BJ (cell line): ENCODE measurements at regions not wholly inside any gene's neighbourhood (a gene's known extent, or its start where the extent isn't known, plus 50 kb on each side); places are given as distances from the start of the nearest gene placed in this dataset.

Source experiments
- CTCF ChIA-PET: fragments of 350-600 bp; formaldehyde crosslinking; extraction: SDS; loops from one replicate; lab custom pipeline; 2021; ENCODE audit warnings: antibody characterized with exemption, inconsistent platforms; lab: Yijun Ruan, JAX
- POLR2A ChIA-PET: fragments of 300-600 bp; sonication (Branson Sonifier 250); formaldehyde crosslinking; extraction: SDS; loops from one replicate; lab custom pipeline; 2021; ENCODE audit warnings: antibody characterized with exemption; lab: Charles Lee
- DNase-seq: peaks from one replicate; pipeline ENCODE4 v3.0.0-alpha.2; 2011; ENCODE audit warnings: low read depth
- H3K27me3 ChIP-seq: 2 replicates; pipeline ENCODE4 v1.6.0; 2011; ENCODE audit warnings: low read length; ENCODE audit not compliant: control insufficient read depth, insufficient read depth
- H3K36me3 ChIP-seq: 2 replicates; pipeline ENCODE4 v1.5.1; 2011; ENCODE audit warnings: low read length; ENCODE audit not compliant: control insufficient read depth, insufficient read depth
- H3K4me3 ChIP-seq: 2 replicates; pipeline ENCODE4 v1.5.1; 2011; ENCODE audit warnings: low read depth, mild to moderate bottlenecking, control low read depth, low read length
- TF ChIP-seq, protein P1 (sequence below): IDR thresholded peaks from 2 replicates; pipeline ENCODE4 v1.5.1; 2011; ENCODE audit warnings: low read depth, mild to moderate bottlenecking, control low read depth, inconsistent platforms, low read length, moderate library complexity; ENCODE audit not compliant: insufficient read depth

DNA sequence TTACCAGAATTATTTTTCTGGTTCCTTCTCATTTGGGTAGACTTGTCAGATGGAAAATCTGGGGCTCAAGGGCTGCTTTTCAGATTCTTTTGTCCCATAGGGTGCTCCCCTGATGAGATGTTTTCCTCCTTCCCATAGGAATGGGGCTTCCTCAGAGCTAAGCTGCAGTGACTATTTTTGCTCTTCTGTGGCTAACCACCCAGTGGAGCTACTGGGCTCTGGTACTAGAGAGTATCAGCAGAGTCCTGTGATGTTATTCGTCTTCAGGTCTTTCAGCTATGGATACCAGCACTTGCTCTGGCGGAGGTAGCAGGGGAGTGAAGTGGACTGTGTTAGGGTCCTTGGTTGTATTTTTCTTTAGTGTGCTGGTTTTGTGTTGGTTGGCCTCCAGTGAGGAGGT, 716.1 kb upstream of the LMO3 start:
- POLR2A ChIA-PET = no interaction called here
- H3K36me3 ChIP-seq = no peaks in the 10 kb centered on the region
- H3K27me3 ChIP-seq = no peaks in the 10 kb centered on the region
- H3K4me3 ChIP-seq = no peak overlapping the region
- CTCF ChIA-PET = no interaction called here
- no peak for DNase-seq
- TF ChIP-seq, protein P1, sequence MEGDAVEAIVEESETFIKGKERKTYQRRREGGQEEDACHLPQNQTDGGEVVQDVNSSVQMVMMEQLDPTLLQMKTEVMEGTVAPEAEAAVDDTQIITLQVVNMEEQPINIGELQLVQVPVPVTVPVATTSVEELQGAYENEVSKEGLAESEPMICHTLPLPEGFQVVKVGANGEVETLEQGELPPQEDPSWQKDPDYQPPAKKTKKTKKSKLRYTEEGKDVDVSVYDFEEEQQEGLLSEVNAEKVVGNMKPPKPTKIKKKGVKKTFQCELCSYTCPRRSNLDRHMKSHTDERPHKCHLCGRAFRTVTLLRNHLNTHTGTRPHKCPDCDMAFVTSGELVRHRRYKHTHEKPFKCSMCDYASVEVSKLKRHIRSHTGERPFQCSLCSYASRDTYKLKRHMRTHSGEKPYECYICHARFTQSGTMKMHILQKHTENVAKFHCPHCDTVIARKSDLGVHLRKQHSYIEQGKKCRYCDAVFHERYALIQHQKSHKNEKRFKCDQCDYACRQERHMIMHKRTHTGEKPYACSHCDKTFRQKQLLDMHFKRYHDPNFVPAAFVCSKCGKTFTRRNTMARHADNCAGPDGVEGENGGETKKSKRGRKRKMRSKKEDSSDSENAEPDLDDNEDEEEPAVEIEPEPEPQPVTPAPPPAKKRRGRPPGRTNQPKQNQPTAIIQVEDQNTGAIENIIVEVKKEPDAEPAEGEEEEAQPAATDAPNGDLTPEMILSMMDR = no peak

DNA sequence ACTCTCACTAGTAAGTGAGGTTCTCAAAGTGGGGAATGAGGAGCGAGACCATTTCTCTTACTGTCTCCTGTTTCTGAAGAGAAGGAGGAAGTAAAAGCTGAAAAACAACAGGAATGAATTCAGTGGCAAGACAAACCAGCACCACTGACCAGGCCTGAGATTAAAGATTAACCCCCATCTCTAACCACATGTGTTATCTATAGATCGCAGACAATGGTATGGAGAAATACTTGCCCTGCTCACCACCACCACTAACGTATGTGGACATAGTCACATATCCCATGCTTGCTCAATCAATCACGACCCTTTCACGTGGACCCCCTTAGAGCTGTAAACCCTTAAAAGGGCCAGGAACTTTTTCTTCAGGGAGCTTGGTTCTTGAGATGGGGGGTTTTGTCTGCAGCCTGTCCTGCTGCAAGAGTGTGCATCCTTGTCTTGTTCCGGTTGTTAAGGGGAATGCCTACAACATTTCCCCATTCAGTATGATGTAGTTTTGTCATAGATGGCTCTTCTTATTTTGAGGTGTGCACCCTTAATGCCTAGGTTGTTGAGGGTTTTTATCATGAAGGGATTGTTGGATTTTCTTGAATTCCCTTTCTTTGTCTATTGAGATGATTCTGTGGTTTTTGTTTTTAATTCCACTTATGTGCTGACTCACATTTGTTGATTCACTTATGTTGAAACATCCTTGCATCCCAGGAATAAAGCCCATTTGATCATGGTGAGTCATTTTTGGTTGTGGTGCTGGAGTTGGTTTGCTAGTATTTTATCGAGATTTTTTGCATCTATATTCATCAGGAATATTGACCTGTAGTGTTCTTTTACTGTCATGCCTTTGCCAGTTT, 698.8 kb upstream of the LMO3 start:
- Histone ChIP-seq H3K36me3 (no peaks in the 10 kb centered on the region), H3K4me3 (no peak overlapping the region), H3K27me3 (no peaks in the 10 kb centered on the region)
- ChIA-PET CTCF (no interaction called here), POLR2A (no interaction called here)
- DNase-seq = no peak
- TF ChIP-seq, protein P1 = no peak

DNA sequence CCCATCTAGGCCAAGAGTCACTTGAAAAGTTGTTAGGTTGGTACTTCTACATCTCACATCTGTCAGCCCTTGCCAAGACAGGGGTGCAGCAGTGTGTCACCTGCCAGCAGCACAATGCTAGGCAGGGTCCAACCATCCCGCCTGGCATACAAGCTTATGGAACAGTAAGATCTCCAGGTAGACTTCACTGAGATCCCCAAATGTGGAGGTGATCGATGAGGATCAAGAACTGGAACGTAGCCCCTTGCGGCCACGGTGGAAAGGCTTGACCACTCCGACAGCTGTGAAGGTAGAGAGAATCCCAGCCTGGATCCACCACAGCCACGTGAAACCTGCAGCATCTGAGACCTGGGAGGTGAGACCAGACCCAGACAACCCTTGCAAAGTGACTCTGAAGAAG, 696.0 kb upstream of the LMO3 start:
- CTCF ChIA-PET = no interaction called here

GRCh38 chr12:17301544-17301943, 695.6 kb upstream of the LMO3 start:
- TF ChIP-seq, protein P1 = no peak
- ChIA-PET POLR2A (no interaction called here), CTCF (no interaction called here)
- no peak overlapping the region for H3K4me3 ChIP-seq
- no peak for DNase-seq
- no peaks in the 10 kb centered on the region for H3K36me3 ChIP-seq
- no peaks in the 10 kb centered on the region for H3K27me3 ChIP-seq

More for the DNA sequence above, 696.0 kb upstream of the LMO3 start:
- Histone ChIP-seq H3K4me3 (no peak overlapping the region), H3K36me3 (no peaks in the 10 kb centered on the region), H3K27me3 (no peaks in the 10 kb centered on the region)
- TF ChIP-seq, protein P1 = no peak
- POLR2A ChIA-PET = no interaction called here
- no peak for DNase-seq

DNA sequence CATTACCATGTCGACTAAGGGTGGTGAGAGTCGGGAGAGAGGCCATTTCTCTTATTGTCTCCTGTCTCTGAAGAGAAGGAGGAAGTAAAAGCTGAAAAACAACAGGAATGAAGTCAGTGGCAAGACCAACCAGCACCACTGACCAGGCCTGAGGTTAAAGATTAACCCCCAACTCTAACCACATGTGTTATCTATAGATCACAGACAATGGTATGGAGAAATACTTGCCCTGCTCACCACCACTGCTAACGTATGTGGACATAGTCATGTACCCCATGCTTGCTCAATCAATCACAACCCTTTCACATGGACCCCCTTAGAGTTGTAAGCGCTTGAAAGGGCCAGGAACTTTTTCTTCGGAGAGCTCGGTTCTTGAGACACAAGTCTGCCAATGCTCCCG, 690.9 kb upstream of the LMO3 start:
- DNase-seq = no peak
- TF ChIP-seq, protein P1 = no peak
- Histone ChIP-seq H3K4me3 (no peak overlapping the region), H3K36me3 (no peaks in the 10 kb centered on the region), H3K27me3 (no peaks in the 10 kb centered on the region)
- CTCF ChIA-PET = no interaction called here
- POLR2A ChIA-PET = no interaction called here
